ENCODE measurements at regions not wholly inside any gene's neighbourhood (a gene's known extent, or its start where the extent isn't known, plus 50 kb on each side); places are given as distances from the start of the nearest gene placed in this dataset.

DNA sequence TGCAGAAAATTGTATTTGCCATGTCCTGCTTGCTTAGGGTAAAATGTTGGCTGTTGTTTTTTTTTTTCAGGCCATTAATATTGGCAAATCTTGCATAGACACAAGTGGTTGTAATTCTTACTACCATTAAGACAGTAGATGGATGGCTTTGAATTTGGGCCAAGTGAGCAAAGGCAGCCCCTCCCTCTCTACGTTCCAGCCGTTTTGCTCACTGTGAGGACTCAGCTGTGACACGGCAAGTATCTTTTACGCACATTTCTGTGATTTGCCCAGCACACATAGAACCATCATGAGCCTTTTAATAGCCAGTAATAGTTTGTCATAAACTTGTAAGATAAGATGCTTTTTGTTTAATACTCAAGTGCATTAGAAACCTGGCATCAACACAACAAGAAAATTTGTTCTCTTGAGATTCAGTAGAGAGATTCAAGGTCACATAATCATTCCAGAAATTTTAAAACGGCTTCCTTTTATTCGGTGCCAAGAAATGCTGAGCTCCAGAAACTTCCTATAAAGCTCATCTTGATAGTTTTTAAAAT, 205.2 kb upstream of the ADCY2 start:
- TF ChIP-seq ZNF274 (IDR thresholded peaks at IDR 0.05; ENCODE audit: low read depth, low read length) (no peak), SUZ12 (IDR thresholded peaks at IDR 0.05; ENCODE audit: extremely low read depth, insufficient read depth, insufficient read length) (no peak)
